Ureter (tissue), 1 donor: ENCODE measurements at regions not wholly inside any gene's neighbourhood (a gene's known extent, or its start where the extent isn't known, plus 50 kb on each side); places are given as distances from the start of the nearest gene placed in this dataset.
"Not testable (repeated sequence)": the region's sequence is repeated elsewhere in the genome, so short reads cannot be mapped to it uniquely, and the experiment has no call there.

Experiments used
- DNase-seq: peaks from one replicate; pipeline ENCODE4 v3.0.0-alpha.2; 2020; ENCODE audit warnings: low spot score
- donor health status: DM: yes; HTN: yes; CAD: no.

GRCh38 chr4:131459430-131460101 lies 1689.5 kb upstream of the PCDH10 start:
- no peak for DNase-seq

GRCh38 chr4:131470360-131470759 lies 1678.7 kb upstream of the PCDH10 start:
- DNase-seq, result no peak

- DNase-seq, result no peak
These were observed 1660.3 kb upstream of the PCDH10 start for GRCh38 chr4:131488772-131489171.

- DNase-seq, result not testable (repeated sequence)
These were observed 1652.9 kb upstream of the PCDH10 start for GRCh38 chr4:131496211-131496610.

GRCh38 chr4:131499141-131499873 lies 1649.8 kb upstream of the PCDH10 start:
- no peak for DNase-seq

- no peak for DNase-seq
These were observed 1639.6 kb upstream of the PCDH10 start for GRCh38 chr4:131509521-131509920.

- DNase-seq, result no peak
These were observed 1622.4 kb upstream of the PCDH10 start for GRCh38 chr4:131526686-131527085.

- DNase-seq, result no peak
These were observed 1618.0 kb upstream of the PCDH10 start for GRCh38 chr4:131531087-131531486.

- no peak for DNase-seq
These were observed 1614.0 kb upstream of the PCDH10 start for GRCh38 chr4:131534944-131535645.

GRCh38 chr4:131540256-131540655 lies 1608.8 kb upstream of the PCDH10 start:
- no peak for DNase-seq

GRCh38 chr4:131547506-131547981 lies 1601.5 kb upstream of the PCDH10 start:
- no peak for DNase-seq

- DNase-seq, result no peak
These were observed 1597.8 kb upstream of the PCDH10 start for GRCh38 chr4:131551306-131551705.

- DNase-seq, result no peak
These were observed 1583.1 kb upstream of the PCDH10 start for GRCh38 chr4:131566026-131566425.

GRCh38 chr4:131584587-131584986 lies 1564.5 kb upstream of the PCDH10 start:
- DNase-seq, result no peak

GRCh38 chr4:131595140-131595539 lies 1554.0 kb upstream of the PCDH10 start:
- no peak for DNase-seq

- DNase-seq, result no peak
These were observed 1545.4 kb upstream of the PCDH10 start for GRCh38 chr4:131603705-131604104.

- DNase-seq, result no peak
These were observed 1540.1 kb upstream of the PCDH10 start for GRCh38 chr4:131609039-131609438.

- DNase-seq, result not testable (repeated sequence)
These were observed 1538.6 kb upstream of the PCDH10 start for GRCh38 chr4:131610517-131610916.

GRCh38 chr4:131613086-131613823 lies 1535.8 kb upstream of the PCDH10 start:
- no peak for DNase-seq

- DNase-seq, result no peak
These were observed 1535.3 kb upstream of the PCDH10 start for GRCh38 chr4:131613824-131614216.

- DNase-seq, result no peak
These were observed 1516.2 kb upstream of the PCDH10 start for GRCh38 chr4:131632877-131633276.

GRCh38 chr4:131635191-131635590 lies 1513.9 kb upstream of the PCDH10 start:
- DNase-seq, result no peak
